ENCODE measurements at regions not wholly inside any gene's neighbourhood (a gene's known extent, or its start where the extent isn't known, plus 50 kb on each side); places are given as distances from the start of the nearest gene placed in this dataset.
"Not testable (repeated sequence)": the region's sequence is repeated elsewhere in the genome, so short reads cannot be mapped to it uniquely, and the experiment has no call there.

DNA sequence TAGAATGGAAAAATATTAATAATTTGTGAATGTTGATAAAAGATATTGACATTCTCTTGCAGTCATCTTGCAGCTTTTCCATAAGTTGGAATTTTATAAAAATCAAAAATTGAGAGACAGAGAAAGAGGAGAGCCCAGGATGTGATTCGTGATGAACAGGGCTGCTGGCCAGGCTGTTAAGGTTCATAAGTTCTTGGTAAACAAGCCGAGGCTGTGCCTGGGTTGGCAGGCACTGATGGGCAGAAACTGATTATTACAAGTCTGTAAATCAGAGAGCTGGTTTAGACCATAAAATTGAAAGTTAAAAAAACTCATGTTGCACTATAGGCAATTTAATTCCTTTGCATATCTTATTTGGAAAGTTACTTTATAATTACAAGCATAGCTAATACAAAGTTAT, 533.7 kb downstream of the HAPSTR1 start:
- DNase-seq (ENCODE audit: low spot score) = no peak

DNA sequence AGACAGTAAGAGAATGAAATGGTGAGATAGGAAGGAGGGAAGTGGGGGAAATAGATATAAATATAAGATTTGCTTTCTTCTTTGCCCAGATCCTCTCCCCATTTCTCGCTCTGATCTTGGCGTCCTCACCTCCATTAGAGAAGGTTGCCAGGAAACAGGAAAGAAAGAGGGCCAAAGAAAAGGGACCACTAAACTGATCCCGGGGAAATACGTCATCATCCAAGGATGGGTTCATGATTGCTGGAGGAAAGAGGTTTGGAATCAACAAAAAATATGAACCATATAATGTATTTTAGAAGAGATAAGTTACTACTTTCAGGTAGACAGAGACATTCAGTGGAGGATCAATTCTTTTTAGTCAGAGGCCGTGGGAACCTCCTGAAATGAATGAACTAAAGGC, 536.0 kb downstream of the HAPSTR1 start:
- TF ChIP-seq, protein P1, sequence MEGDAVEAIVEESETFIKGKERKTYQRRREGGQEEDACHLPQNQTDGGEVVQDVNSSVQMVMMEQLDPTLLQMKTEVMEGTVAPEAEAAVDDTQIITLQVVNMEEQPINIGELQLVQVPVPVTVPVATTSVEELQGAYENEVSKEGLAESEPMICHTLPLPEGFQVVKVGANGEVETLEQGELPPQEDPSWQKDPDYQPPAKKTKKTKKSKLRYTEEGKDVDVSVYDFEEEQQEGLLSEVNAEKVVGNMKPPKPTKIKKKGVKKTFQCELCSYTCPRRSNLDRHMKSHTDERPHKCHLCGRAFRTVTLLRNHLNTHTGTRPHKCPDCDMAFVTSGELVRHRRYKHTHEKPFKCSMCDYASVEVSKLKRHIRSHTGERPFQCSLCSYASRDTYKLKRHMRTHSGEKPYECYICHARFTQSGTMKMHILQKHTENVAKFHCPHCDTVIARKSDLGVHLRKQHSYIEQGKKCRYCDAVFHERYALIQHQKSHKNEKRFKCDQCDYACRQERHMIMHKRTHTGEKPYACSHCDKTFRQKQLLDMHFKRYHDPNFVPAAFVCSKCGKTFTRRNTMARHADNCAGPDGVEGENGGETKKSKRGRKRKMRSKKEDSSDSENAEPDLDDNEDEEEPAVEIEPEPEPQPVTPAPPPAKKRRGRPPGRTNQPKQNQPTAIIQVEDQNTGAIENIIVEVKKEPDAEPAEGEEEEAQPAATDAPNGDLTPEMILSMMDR (IDR thresholded peaks at IDR 0.05) = no peak
- no peak for ATAC-seq (ENCODE audit: low FRiP score)
- no peak for DNase-seq (ENCODE audit: low spot score)

More for the DNA sequence above, 533.7 kb downstream of the HAPSTR1 start:
- ATAC-seq (ENCODE audit: low FRiP score) = no peak
- TF ChIP-seq, protein P1 (IDR thresholded peaks at IDR 0.05) = no peak

DNA sequence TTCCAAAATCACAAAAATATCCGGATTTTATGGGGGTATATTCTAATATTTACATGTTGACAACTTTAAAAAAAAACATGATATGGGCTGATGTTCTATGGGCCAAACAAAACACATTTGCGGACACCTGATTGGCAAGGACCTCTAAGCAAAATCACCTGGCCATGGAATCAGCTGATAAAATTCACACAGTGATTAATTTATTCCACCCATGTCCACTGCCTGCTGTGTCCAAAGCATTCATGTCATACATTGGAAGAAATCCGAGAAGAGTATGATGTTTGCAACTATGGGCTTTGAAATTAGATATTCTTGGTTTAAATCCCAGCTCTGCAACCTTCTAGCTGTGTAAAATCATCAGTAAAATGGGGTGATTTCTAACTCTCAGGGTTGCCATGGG, 538.7 kb downstream of the HAPSTR1 start:
- TF ChIP-seq, protein P1 (IDR thresholded peaks at IDR 0.05) = no peak
- ATAC-seq (ENCODE audit: low FRiP score) = no peak
- no peak for DNase-seq (ENCODE audit: low spot score)

DNA sequence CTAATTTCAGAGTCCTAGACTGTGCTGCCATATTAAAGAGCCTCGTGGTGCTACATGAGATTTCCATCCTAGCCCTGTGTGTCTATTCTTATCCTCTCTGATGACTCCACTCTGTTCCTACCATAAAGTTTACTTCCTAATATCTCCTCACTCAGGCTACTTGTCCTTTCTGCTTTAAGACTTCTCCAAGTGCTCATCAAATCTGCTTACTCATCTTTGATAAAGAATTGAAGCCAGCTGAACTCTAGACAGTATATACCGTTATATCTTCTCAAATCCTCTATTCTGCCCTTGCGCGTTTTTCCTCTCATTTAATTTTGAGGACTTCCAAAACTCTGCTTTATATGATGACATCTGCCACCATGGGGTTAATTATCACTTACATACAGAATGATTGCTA, 539.5 kb downstream of the HAPSTR1 start:
- no peak for ATAC-seq (ENCODE audit: low FRiP score)
- TF ChIP-seq, protein P1 (IDR thresholded peaks at IDR 0.05) = no peak
- no peak for DNase-seq (ENCODE audit: low spot score)

DNA sequence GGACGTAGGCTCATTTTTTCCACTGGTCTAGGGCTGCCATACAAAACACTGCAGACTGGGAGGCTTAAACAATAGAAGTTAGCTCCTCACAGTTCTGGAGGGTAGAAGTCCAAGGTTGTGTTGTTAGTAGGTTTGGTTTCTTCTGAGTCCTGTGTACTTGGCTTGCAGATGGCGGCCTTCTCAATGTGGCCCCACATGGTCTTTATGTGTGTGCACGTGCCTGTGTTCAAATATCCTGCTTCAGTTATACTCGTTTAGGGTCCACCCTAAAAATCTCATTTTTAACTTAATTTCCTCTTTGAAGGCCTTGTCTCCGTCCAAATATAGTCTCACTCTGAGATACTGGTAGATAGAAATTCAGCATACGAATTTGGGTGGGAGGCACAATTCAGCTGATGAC, 542.4 kb downstream of the HAPSTR1 start:
- ATAC-seq (ENCODE audit: low FRiP score) (no peak), DNase-seq (ENCODE audit: low spot score) (no peak)
- TF ChIP-seq, protein P1 (IDR thresholded peaks at IDR 0.05) = no peak

DNA sequence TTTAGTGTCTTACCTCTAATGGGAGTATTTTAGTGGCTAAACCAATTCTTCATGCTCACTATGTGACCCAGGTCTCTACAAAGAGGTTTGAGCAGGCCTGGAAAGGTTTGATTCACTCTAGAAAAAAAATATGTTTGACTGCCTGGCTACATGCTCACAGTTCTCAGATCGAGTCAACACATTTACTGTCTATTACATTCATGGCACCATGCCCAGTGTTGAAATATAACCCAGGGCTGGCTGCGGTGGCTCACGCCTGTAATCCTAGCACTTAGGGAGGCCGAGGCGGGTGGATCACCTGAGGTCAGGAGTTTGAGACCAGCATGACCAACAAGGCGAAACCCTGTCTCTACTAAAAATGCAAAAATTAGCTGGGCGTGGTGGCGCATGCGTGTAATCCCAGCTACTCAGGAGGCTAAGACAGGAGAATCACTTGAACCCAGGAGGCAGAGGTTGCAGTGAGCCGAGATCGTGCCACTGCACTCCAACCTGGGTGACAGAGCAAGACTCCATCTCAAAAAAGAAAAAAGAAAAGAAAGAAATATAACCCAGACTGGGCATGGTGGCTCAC, 543.8 kb downstream of the HAPSTR1 start:
- not testable (repeated sequence) for ATAC-seq (ENCODE audit: low FRiP score); DNase-seq (ENCODE audit: low spot score)

DNA sequence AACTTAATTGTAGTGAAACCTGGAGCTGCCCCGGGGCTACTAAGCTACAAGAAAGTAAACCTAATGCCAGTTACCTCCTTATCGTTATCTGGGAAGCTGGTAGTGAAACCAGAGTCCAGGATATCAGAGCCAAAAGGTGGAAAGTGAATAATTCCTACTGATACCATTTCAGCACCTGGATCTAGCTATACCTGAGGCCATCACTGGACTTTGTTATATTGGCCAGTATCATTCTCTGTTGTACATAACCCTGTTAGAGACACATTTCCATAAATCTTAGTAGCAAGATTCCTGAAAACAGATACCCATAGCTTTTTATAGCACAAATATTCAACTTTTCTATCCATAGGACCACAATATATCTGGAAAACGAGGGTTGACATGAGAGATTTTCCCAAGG, 538.0 kb downstream of the GRIN2A start:
- ATAC-seq (ENCODE audit: low FRiP score) (no peak), DNase-seq (ENCODE audit: low spot score) (no peak)
- TF ChIP-seq, protein P1 (IDR thresholded peaks at IDR 0.05) = no peak

DNA sequence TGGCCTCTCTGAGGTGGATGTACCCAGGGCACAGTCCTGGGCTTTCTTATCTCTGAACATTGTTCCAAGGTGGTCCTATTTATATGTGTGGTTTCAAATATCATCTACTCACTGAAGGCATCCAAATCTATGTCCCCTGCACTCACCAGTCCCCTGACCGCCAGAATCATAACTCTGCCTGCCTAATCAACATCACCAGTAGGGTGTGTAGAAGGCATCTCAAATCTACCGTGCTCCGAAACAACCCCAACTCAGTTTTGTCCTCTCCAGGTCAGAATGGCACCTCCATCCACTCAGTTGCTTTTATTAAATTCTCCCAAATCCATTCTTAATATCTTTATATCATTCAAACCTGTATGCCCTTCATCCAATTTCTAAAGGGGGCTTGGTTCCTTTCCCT, 536.3 kb downstream of the GRIN2A start:
- ATAC-seq (ENCODE audit: low FRiP score) = no peak
- TF ChIP-seq, protein P1 (IDR thresholded peaks at IDR 0.05) = no peak
- DNase-seq (ENCODE audit: low spot score) = no peak

All from omental fat pad (tissue), 3 donors.